HepG2 (cell line): ENCODE measurements at regions not wholly inside any gene's neighbourhood (a gene's known extent, or its start where the extent isn't known, plus 50 kb on each side); places are given as distances from the start of the nearest gene placed in this dataset.

Source experiments
- ATAC-seq: fragments of 200-7000 bp; cut with Tn5 transposase; 3 replicates; pipeline ENCODE4 v1.9.1; 2020; ENCODE audit warnings: mild to moderate bottlenecking, moderate library complexity
- BruUV-seq: library from RNA; stranded (reverse); fragments of 400-500 nt; replicated peaks from 2 replicates; lab custom pipeline; 2021; lab: Mats Ljungman, UMichigan
- CTCF ChIA-PET: fragments of 300-600 bp; formaldehyde crosslinking; extraction: SDS; loops from one replicate; lab custom pipeline; 2021; ENCODE audit warnings: low total read pairs, inconsistent platforms, low intra/inter-chr PET ratio; lab: Yijun Ruan, JAX
- POLR2A ChIA-PET: fragments of 350-600 bp; sonication (Branson Sonifier 250); formaldehyde crosslinking; loops from one replicate; lab custom pipeline; 2020; ENCODE audit warnings: antibody characterized with exemption, inconsistent platforms; lab: Yijun Ruan, JAX
- DNase-seq: peaks from one replicate; pipeline ENCODE4 v3.0.0-alpha.2; 2015; ENCODE audit warnings: low spot score
- FAIRE-seq: peaks from 3 replicates; lab custom pipeline; 2011; peaks lifted over from hg19 to GRCh38; lab: Jason Lieb, UNC
- H2AFZ ChIP-seq: one replicate; pipeline ENCODE4 v1.6.1; 2011; ENCODE audit warnings: low read length, inconsistent platforms
- H3K27ac ChIP-seq: fragments of 300-600 bp; 3 replicates; pipeline ENCODE4 v1.8.0; 2011; ENCODE audit warnings: mixed run types, mild to moderate bottlenecking, mixed read lengths, low read length, inconsistent platforms; ENCODE audit not compliant: insufficient read depth; ENCODE audit errors: extremely low read length
- H3K27me3 ChIP-seq, 2 experiments: fragments of 200-600 bp in 1 of 2; 2 replicates in 1 of 2; 3 replicates in 1 of 2; pipeline versions ENCODE4 v1.6.0 to v1.8.0; 2011; ENCODE audit warnings: low read length in 2 of 2, mild to moderate bottlenecking in 2 of 2, moderate library complexity in 2 of 2, inconsistent platforms in 1 of 2; ENCODE audit not compliant: insufficient read depth in 2 of 2, control insufficient read depth in 1 of 2
- H3K36me3 ChIP-seq, 2 experiments: fragments of 200-600 bp in 1 of 2; replicated peaks in 1 of 2; 2 replicates in 1 of 2; 3 replicates in 1 of 2; pipeline versions ENCODE4 v1.5.1 to v1.8.0; 2011; ENCODE audit warnings: low read length in 2 of 2, inconsistent platforms in 1 of 2; ENCODE audit not compliant: insufficient read depth in 2 of 2, control insufficient read depth in 1 of 2
- H3K4me1 ChIP-seq: 2 replicates; pipeline ENCODE4 v1.5.1; 2012; ENCODE audit warnings: low read length, inconsistent platforms; ENCODE audit not compliant: insufficient read depth
- H3K4me2 ChIP-seq: 2 replicates; pipeline ENCODE4 v1.6.0; 2011; ENCODE audit warnings: low read depth, low read length, inconsistent platforms
- H3K4me3 ChIP-seq, 3 experiments: fragments of 200-600 bp in 1 of 3; sonication (generic), shearing (Covaris generic) in 1 of 3; replicated peaks in 1 of 3; 2 replicates each; pipeline ENCODE4 v1.5.1; 2011 to 2016; ENCODE audit warnings: low read length in 3 of 3, inconsistent platforms in 2 of 3, low read depth in 2 of 3, mild to moderate bottlenecking in 2 of 3, control low read depth in 1 of 3, mixed read lengths in 1 of 3; ENCODE audit not compliant: insufficient read depth in 1 of 3
- H3K79me2 ChIP-seq: one replicate; pipeline ENCODE4 v1.6.1; 2011; ENCODE audit warnings: low read length, inconsistent platforms; ENCODE audit not compliant: insufficient read depth
- H3K9ac ChIP-seq: 2 replicates; pipeline ENCODE4 v1.6.0; 2011; ENCODE audit warnings: mild to moderate bottlenecking, low read depth, low read length, inconsistent platforms; ENCODE audit not compliant: insufficient read depth
- H3K9me3 ChIP-seq: 2 replicates; pipeline ENCODE4 v1.5.1; 2012; ENCODE audit warnings: mild to moderate bottlenecking, low read length
- H4K20me1 ChIP-seq: 2 replicates; pipeline ENCODE4 v1.6.0; 2011; ENCODE audit warnings: inconsistent platforms, mild to moderate bottlenecking, low read length, moderate library complexity; ENCODE audit not compliant: insufficient read depth
- BHLHE40 ChIP-seq: IDR thresholded peaks from 2 replicates; pipeline ENCODE4 v1.6.1; 2011; ENCODE audit warnings: low read length, improper control_type of control experiment
- EZH2 ChIP-seq: conservative IDR thresholded peaks from 2 replicates; pipeline ENCODE4 v1.6.1; 2012; ENCODE audit warnings: mild to moderate bottlenecking, low read depth, low read length, moderate library complexity
- HBP1 ChIP-seq: IDR thresholded peaks from 2 replicates; pipeline ENCODE4 v1.6.1; 2016; ENCODE audit warnings: low read depth, control low read depth
- KAT8 ChIP-seq: IDR thresholded peaks from 2 replicates; pipeline ENCODE4 v1.6.1; 2016; ENCODE audit warnings: missing genetic modification reagents, missing compliant biosample characterization
- MNT ChIP-seq: fragments of 450-650 bp; IDR thresholded peaks from 2 replicates; pipeline ENCODE4 v1.6.1; 2016
- NFKBIZ ChIP-seq: IDR thresholded peaks from 2 replicates; pipeline ENCODE4 v1.6.1; 2018; ENCODE audit warnings: missing genetic modification reagents, missing compliant biosample characterization
- REL ChIP-seq: sonication (generic); formaldehyde crosslinking; conservative IDR thresholded peaks from 2 replicates; pipeline ENCODE4 v1.8.0; 2022; ENCODE audit warnings: mild to moderate bottlenecking, missing genetic modification reagents, moderate library complexity
- SETDB1 ChIP-seq: sonication (generic); formaldehyde crosslinking; IDR thresholded peaks from 2 replicates; pipeline ENCODE4 v1.5.1; 2020; ENCODE audit warnings: missing genetic modification reagents, mild to moderate bottlenecking, borderline replicate concordance
- ZNF180 ChIP-seq: sonication (generic); formaldehyde crosslinking; IDR thresholded peaks from 2 replicates; pipeline ENCODE4 v1.4.0; 2020; ENCODE audit warnings: low read depth, missing genetic modification reagents, borderline replicate concordance
- ZNF205 ChIP-seq: IDR thresholded peaks from 2 replicates; pipeline ENCODE4 v1.6.1; 2018; ENCODE audit warnings: missing biosample characterization, missing genetic modification reagents
- ZNF512 ChIP-seq: sonication (generic); formaldehyde crosslinking; IDR thresholded peaks from 2 replicates; pipeline ENCODE4 v1.4.0; 2020; ENCODE audit warnings: mild to moderate bottlenecking, missing genetic modification reagents
- ZNF563 ChIP-seq: sonication (generic); formaldehyde crosslinking; IDR thresholded peaks from 2 replicates; pipeline ENCODE4 v1.8.0; 2022; ENCODE audit warnings: mild to moderate bottlenecking, moderate library complexity, missing genetic modification reagents
- ZSCAN12 ChIP-seq: sonication (generic); formaldehyde crosslinking; IDR thresholded peaks from 2 replicates; pipeline ENCODE4 v1.9.0; 2021; ENCODE audit warnings: mild to moderate bottlenecking, missing genetic modification reagents
- ZZZ3 ChIP-seq: sonication (generic); formaldehyde crosslinking; IDR thresholded peaks from 2 replicates; pipeline ENCODE4 v1.4.0; 2020; ENCODE audit warnings: missing genetic modification reagents, mild to moderate bottlenecking, borderline replicate concordance
- WGBS: methylation state at CpG from one replicate; pipeline ENCODE4 v1.1.6; 2017; ENCODE audit warnings: low lambda C conversion rate; 5-methylcytosine and 5-hydroxymethylcytosine counted together
- in situ Hi-C: cut with HindIII; loops from 2 replicates; pipeline ENCODE4 v1.10.0; 2017; ENCODE audit warnings: low pct_unique_long_range_greater_than_20kb; ENCODE audit not compliant: extremely low pct_ligation_motif_present
- intact Hi-C: fragments of 100-400 bp; cut with micrococcal nuclease; formaldehyde crosslinking; loops from one replicate; pipeline ENCODE4 v1.10.0; 2022; ENCODE audit not compliant: unreplicated experiment

- no peaks in the 10 kb centered on the region for H4K20me1 ChIP-seq
- in situ Hi-C loops (loop anchor here (25.0 kb wide), 1 partner anchor 590 kb away; no protein-coding TSS in a partner anchor), intact Hi-C loops (no loop called here)
- no peaks in the 10 kb centered on the region for H3K27me3 ChIP-seq
- no peaks in the 10 kb centered on the region for H3K79me2 ChIP-seq
- POLR2A ChIA-PET, result no interaction called here
- 39% methylated on average over 1 of the region's 1 CpG for WGBS
- H3K9me3 ChIP-seq, result no peaks in the 10 kb centered on the region
- no peaks in the 10 kb centered on the region for H3K36me3 ChIP-seq
- CTCF ChIA-PET, result no interaction called here
- H3K9ac ChIP-seq, result no peak overlapping the region
- no peak for TF ChIP-seq KAT8 (CRISPR knock-in tag)
- no peak for TF ChIP-seq MNT
- TF ChIP-seq ZZZ3 (CRISPR knock-in tag), result no peak
- no peak for TF ChIP-seq ZNF512 (CRISPR knock-in tag)
- TF ChIP-seq REL, result no peak
- no peak for TF ChIP-seq ZNF205 (CRISPR knock-in tag)
- no peak for TF ChIP-seq NFKBIZ (CRISPR knock-in tag)
- no peak for TF ChIP-seq EZH2
- no peak for TF ChIP-seq ZSCAN12 (CRISPR knock-in tag)
- TF ChIP-seq ZNF563 (CRISPR knock-in tag), result no peak
- no peak for TF ChIP-seq BHLHE40
- no peak for TF ChIP-seq HBP1
- TF ChIP-seq SETDB1 (CRISPR knock-in tag), result no peak
- no peak for TF ChIP-seq ZNF180 (CRISPR knock-in tag)
- BruUV-seq, result no TSS peak
- H3K4me2 ChIP-seq, result no peak overlapping the region
- no peak for FAIRE-seq
- no peak for ATAC-seq
- DNase-seq, result no peak
- no peak overlapping the region for H2AFZ ChIP-seq
- no peak overlapping the region for H3K4me3 ChIP-seq
- H3K27ac ChIP-seq, result no peak overlapping the region
- no peaks in the 10 kb centered on the region for H3K4me1 ChIP-seq
Observed at GRCh38 chr4:112927544-112927943, 121.9 kb upstream of the ANK2 start.
